Brain microvascular endothelial cell (primary cell): ENCODE measurements at regions not wholly inside any gene's neighbourhood (a gene's known extent, or its start where the extent isn't known, plus 50 kb on each side); places are given as distances from the start of the nearest gene placed in this dataset.

Experiments
- DNase-seq: peaks from one replicate; pipeline ENCODE4 v3.0.0-alpha.2; 2020
- H3K27ac ChIP-seq: fragments of 250-450 bp; sonication (Bioruptor Pico); 2 replicates; pipeline ENCODE4 v1.5.1; 2020; ENCODE audit warnings: mild to moderate bottlenecking, moderate library complexity
- H3K27me3 ChIP-seq: fragments of 250-450 bp; sonication (Bioruptor Pico); replicated peaks from 2 replicates; pipeline ENCODE4 v1.5.1; 2020; ENCODE audit warnings: mild to moderate bottlenecking
- H3K36me3 ChIP-seq: fragments of 250-450 bp; sonication (Bioruptor Pico); replicated peaks from 2 replicates; pipeline ENCODE4 v1.5.1; 2020; ENCODE audit warnings: mild to moderate bottlenecking
- H3K4me3 ChIP-seq: 2 replicates; pipeline ENCODE4 v1.5.1; 2011; ENCODE audit warnings: low read depth, mild to moderate bottlenecking, control low read depth, low read length, moderate library complexity
- in situ Hi-C: cut with HindIII; loops from 2 replicates; pipeline ENCODE4 v1.10.0; 2017; ENCODE audit warnings: low sequenced_read_pairs, low pct_ligation_motif_present
- TF ChIP-seq, protein P1 (sequence below): IDR thresholded peaks from 2 replicates; pipeline ENCODE4 v1.5.1; 2011; ENCODE audit warnings: low read depth, mild to moderate bottlenecking, moderate library complexity, low read length, control low read depth, inconsistent platforms; ENCODE audit errors: missing control alignments

DNA sequence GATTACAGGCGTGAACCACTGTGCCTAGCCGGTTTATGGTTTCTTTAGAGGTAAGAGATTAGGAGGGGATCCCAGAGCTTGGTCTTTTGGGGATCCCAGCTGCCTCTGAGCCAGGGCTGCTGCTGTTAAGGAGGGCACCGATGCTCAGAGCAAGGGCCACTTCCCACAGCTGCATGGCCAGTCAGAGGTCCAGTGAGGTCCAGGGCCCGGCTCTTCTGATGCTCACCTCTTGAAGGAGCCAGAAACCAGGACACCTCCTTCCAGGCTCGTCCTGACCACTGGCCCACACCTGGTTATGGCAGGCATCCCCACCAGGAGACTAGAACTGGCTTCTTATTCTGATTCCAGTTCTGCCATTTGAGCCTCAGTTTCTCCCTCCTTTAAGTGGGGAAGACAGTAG lies 149.0 kb downstream of the TEX29 start:
- Histone ChIP-seq H3K27ac (no peak overlapping the region), H3K36me3 (no peaks in the 10 kb centered on the region), H3K4me3 (no peak overlapping the region), H3K27me3 (no peaks in the 10 kb centered on the region)
- no peak for DNase-seq
- in situ Hi-C loops: no loop called here
- TF ChIP-seq, protein P1, sequence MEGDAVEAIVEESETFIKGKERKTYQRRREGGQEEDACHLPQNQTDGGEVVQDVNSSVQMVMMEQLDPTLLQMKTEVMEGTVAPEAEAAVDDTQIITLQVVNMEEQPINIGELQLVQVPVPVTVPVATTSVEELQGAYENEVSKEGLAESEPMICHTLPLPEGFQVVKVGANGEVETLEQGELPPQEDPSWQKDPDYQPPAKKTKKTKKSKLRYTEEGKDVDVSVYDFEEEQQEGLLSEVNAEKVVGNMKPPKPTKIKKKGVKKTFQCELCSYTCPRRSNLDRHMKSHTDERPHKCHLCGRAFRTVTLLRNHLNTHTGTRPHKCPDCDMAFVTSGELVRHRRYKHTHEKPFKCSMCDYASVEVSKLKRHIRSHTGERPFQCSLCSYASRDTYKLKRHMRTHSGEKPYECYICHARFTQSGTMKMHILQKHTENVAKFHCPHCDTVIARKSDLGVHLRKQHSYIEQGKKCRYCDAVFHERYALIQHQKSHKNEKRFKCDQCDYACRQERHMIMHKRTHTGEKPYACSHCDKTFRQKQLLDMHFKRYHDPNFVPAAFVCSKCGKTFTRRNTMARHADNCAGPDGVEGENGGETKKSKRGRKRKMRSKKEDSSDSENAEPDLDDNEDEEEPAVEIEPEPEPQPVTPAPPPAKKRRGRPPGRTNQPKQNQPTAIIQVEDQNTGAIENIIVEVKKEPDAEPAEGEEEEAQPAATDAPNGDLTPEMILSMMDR: no peak

DNA sequence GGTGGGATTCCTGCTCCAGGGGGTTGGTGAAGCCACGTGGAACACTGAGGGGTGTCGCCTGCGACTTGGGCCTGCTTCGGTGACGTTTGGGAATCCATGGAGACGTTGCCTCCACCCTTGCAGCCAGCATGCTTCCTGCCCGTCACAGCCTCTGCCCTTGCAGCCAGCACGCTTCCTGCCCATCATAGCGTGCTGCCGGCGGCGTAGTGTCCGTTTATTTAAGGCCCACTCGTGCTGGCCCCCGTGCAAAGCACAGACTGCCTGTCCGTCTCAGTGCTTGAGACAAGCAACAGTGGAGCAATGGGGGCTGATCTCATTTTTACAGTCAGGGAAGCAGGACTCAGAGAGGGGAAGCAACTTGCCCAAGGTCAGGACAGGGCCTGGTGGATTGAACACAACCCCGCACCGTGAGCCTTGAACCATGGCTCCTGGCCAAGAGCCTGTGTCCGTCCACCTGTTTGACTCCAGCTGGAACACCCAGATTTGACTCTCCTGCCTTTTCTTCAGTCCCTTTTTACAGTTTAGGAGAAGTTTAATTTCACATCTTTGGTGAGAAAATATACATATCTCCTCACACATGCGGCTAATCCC lies 149.6 kb downstream of the TEX29 start:
- in situ Hi-C loops: no loop called here
- H3K36me3 ChIP-seq: no peaks in the 10 kb centered on the region
- no peaks in the 10 kb centered on the region for H3K27me3 ChIP-seq
- H3K27ac ChIP-seq: no peak overlapping the region
- TF ChIP-seq, protein P1: no peak
- DNase-seq: no peak
- no peak overlapping the region for H3K4me3 ChIP-seq

DNA sequence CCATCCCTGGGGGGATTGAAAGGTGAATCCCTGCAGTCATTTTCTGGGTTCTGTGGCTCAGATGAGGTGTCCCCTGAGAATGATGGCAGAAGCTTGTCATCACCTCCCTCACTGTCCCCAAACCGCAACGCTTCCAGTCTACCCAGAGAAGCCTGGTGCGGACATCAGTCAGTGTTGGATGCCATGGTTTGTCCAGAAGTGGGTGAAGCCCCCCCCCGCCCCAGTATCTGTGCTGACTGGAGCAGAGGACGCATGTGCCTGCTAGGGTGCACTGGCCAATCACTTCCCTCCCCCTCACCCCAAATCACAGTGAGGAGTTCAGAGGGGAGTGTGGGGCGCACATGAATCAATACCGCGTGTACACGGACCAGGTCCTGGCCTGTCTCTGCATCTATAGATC lies 150.5 kb downstream of the TEX29 start:
- Histone ChIP-seq H3K4me3 (no peak overlapping the region), H3K36me3 (no peaks in the 10 kb centered on the region), H3K27me3 (no peaks in the 10 kb centered on the region), H3K27ac (no peak overlapping the region)
- TF ChIP-seq, protein P1: no peak
- in situ Hi-C loops: no loop called here
- DNase-seq: no peak

DNA sequence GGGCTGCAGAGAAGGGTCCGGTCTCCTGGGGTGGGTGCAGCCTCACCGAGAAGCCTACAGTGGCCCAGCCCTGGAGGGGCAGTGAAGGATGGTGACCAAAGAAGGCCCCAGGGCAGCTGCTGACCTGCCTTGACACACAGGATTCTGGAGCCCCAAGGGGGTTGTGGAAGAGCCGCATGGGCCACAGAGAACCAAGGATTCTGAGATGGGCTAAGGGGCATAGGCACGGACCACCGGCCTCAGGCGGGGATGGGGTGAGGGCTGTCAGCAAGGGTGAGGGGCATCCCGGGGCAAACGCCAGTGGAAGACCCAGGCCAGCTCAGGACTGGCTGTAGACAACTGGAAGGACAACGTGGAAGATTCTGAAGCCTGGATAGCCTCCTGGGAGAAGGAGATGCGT lies 151.6 kb downstream of the TEX29 start:
- H3K4me3 ChIP-seq: no peak overlapping the region
- TF ChIP-seq, protein P1: no peak
- H3K27me3 ChIP-seq: no peaks in the 10 kb centered on the region
- no peak for DNase-seq
- in situ Hi-C loops: no loop called here
- H3K36me3 ChIP-seq: no peaks in the 10 kb centered on the region
- no peak overlapping the region for H3K27ac ChIP-seq

DNA sequence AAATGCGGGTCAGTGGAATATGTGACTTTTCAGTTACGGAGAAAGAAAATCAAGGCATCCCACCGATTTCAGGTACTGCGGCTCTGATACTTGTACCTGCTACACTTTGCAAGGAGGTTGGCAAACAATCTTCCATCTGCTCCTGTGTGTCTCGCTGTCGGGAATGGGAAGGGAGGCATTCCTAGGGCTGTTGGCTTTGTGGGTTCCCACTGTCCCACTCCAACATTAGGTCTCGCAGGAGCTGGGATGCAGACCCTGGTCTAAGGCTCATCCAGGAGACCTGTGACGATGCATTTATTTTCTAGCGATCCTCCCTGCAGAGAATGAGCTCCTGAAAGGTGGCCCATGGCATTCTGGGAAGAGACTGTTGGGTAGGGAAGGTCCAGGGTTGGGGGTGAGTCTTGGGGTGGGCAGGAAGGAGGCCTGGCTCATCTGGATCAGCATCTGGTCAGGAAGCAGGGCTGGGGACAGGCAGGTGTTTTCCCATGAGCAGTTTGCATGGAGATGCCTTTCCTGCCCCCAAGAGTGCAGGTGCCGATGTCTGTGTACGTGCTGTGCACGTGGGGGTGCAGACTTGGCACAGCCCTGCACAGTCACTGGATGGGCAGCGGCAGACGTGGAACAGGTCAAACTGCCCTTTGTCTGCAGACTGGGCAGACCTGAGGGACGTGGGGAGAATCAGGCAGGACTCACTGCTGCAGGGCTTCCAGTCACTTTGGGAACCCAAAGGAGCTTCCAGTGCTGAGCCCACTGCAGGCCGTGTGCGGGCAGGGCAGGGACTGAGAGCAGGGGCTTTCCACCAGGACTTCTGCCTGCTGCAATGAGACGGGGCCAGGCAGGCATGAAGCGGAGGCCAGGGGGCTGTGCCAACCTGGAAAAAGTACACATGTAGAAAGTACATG lies 152.4 kb downstream of the TEX29 start:
- TF ChIP-seq, protein P1: no peak
- in situ Hi-C loops: no loop called here
- no peak for DNase-seq

More for the DNA sequence above, 152.4 kb downstream of the TEX29 start:
- H3K4me3 ChIP-seq: no peak overlapping the region
- no peaks in the 10 kb centered on the region for H3K27me3 ChIP-seq
- no peak overlapping the region for H3K27ac ChIP-seq
- no peaks in the 10 kb centered on the region for H3K36me3 ChIP-seq
